ENCODE measurements at regions not wholly inside any gene's neighbourhood (a gene's known extent, or its start where the extent isn't known, plus 50 kb on each side); places are given as distances from the start of the nearest gene placed in this dataset.

DNA sequence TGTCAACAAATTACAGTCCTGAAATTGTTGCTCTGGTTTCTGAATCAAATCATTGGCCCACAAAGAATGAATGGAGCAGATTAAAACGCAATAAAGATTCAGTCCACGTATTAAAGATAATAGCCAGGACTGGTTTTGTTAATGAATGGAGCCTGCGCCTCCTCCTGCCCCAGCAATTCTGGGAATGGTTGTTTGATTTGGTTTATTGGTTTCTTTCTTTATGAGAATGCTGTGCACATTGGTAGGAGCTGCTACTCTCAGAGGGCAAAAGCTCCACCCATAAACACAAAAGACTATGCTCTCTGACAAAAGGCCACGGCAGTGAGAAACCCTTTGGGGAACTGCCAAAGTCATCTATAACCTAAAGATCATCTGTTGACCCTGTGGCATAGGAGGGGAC lies 261.1 kb downstream of the ABHD5 start:
- TF ChIP-seq, protein P1, sequence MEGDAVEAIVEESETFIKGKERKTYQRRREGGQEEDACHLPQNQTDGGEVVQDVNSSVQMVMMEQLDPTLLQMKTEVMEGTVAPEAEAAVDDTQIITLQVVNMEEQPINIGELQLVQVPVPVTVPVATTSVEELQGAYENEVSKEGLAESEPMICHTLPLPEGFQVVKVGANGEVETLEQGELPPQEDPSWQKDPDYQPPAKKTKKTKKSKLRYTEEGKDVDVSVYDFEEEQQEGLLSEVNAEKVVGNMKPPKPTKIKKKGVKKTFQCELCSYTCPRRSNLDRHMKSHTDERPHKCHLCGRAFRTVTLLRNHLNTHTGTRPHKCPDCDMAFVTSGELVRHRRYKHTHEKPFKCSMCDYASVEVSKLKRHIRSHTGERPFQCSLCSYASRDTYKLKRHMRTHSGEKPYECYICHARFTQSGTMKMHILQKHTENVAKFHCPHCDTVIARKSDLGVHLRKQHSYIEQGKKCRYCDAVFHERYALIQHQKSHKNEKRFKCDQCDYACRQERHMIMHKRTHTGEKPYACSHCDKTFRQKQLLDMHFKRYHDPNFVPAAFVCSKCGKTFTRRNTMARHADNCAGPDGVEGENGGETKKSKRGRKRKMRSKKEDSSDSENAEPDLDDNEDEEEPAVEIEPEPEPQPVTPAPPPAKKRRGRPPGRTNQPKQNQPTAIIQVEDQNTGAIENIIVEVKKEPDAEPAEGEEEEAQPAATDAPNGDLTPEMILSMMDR (IDR thresholded peaks at IDR 0.05; ENCODE audit: borderline replicate concordance, control extremely low read depth, extremely low read depth, insufficient read depth, missing control alignments) = no peak
- in situ Hi-C loops (cut with MboI; ENCODE audit: low sequenced_read_pairs, unreplicated experiment) = no loop called here
- DNase-seq (ENCODE audit: low spot score) = no peak

DNA sequence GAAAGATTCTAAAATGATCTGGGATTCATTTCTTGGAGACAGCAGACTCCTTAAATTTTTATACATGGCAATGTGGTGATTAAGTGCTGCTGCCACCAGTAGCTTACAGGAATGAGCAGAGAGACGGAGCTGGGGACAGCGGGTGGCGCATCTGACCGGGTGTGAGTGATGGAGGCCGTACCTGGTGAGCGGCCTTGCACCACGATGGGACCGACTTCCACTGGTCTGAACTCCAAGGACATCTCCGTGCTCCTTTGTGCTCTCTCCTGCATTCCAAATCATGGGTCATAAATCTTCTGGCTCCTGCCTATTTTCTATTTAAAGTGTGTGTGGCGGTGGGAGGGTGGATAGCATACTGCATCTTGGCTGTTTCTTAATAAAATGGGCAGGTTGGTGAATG lies 262.6 kb downstream of the ABHD5 start:
- in situ Hi-C loops (cut with MboI; ENCODE audit: low sequenced_read_pairs, unreplicated experiment) = no loop called here
- TF ChIP-seq, protein P1 (IDR thresholded peaks at IDR 0.05; ENCODE audit: borderline replicate concordance, control extremely low read depth, extremely low read depth, insufficient read depth, missing control alignments) = no peak
- no peak for DNase-seq (ENCODE audit: low spot score)

DNA sequence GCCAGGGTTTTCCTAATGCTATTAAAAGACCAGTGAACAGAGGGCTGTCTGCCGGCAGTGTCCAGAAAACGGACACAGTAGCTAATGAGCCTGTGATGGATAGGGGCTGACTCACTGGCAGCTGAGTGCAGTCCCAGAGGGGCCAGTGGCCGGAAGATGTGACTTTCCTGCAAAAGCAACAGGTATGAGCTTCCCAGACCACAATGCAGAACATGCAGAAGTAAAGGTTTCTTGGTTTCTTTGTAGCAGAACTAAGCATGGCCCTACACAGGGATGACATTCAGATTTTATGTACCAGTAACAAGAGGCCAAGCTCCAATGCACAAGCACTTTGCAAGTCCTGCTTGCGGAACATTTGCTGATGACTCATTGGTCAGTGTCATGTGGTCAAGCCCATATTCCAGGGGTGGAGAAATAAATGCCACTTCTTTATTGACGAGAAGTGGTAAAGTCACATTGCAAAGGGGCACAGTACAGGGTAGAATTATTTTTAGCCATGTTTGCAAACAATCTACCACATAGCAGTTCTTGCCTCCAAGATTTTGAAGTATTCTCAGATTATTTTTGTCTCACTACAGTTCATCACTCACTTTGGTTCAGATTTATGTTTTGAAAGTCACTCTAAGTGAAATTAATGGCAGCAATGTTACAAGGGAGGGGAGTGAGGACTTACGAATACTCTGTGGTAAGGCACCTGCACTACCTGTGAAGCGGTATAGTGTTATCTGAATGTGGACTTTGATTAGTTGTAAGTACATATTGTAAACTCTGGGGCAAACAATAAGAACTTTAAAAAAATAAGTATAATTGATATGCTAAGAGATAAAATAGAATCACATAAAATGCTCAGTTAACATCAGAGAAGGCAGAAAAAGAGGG lies 263.3 kb downstream of the ABHD5 start:
- in situ Hi-C loops (cut with MboI; ENCODE audit: low sequenced_read_pairs, unreplicated experiment) = no loop called here
- no peak for DNase-seq (ENCODE audit: low spot score)
- TF ChIP-seq, protein P1 (IDR thresholded peaks at IDR 0.05; ENCODE audit: borderline replicate concordance, control extremely low read depth, extremely low read depth, insufficient read depth, missing control alignments) = no peak

DNA sequence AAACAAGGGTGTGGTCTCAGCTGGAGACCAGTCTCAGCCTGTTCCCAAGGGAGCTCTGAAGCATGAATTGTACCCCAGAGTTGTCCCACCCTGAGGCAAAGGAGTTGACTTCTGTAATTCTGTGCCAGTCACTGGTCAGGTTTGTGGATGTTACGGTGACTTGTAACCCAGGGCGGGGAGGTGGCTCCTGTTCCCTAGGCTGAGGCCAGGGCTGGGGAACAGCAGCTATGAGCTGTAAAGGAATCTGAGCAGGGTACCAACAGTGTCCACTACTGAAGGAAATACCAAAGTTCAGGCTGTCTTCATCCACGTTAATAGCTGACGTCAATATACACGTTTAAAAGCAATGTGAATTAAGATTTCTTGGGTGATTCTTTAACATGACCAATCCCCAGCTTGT lies 266.2 kb downstream of the ABHD5 start:
- in situ Hi-C loops (cut with MboI; ENCODE audit: low sequenced_read_pairs, unreplicated experiment) = no loop called here
- TF ChIP-seq, protein P1 (IDR thresholded peaks at IDR 0.05; ENCODE audit: borderline replicate concordance, control extremely low read depth, extremely low read depth, insufficient read depth, missing control alignments) = no peak
- DNase-seq (ENCODE audit: low spot score) = no peak

DNA sequence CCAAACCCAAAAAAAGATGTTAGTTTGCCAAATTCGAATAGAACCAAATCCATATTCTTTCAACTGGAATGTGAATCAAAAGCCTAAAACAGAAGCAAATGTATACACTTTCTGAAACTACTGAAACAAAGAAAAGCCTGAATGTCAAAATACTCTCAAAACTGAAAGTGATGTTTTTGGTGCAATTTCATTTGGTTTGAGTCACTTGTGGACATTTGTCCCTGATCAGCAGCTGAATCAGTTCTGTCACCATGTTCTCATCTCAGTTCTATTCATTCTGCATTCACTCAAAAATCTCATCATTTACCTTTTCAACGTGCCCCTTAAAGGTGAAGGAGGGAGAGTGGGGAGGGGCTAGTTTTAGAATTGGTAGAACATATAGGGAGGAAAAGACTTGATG lies 266.8 kb downstream of the ABHD5 start:
- DNase-seq (ENCODE audit: low spot score) = peak; percentile 57
- TF ChIP-seq, protein P1 (IDR thresholded peaks at IDR 0.05; ENCODE audit: borderline replicate concordance, control extremely low read depth, extremely low read depth, insufficient read depth, missing control alignments) = no peak
- in situ Hi-C loops (cut with MboI; ENCODE audit: low sequenced_read_pairs, unreplicated experiment) = no loop called here

DNA sequence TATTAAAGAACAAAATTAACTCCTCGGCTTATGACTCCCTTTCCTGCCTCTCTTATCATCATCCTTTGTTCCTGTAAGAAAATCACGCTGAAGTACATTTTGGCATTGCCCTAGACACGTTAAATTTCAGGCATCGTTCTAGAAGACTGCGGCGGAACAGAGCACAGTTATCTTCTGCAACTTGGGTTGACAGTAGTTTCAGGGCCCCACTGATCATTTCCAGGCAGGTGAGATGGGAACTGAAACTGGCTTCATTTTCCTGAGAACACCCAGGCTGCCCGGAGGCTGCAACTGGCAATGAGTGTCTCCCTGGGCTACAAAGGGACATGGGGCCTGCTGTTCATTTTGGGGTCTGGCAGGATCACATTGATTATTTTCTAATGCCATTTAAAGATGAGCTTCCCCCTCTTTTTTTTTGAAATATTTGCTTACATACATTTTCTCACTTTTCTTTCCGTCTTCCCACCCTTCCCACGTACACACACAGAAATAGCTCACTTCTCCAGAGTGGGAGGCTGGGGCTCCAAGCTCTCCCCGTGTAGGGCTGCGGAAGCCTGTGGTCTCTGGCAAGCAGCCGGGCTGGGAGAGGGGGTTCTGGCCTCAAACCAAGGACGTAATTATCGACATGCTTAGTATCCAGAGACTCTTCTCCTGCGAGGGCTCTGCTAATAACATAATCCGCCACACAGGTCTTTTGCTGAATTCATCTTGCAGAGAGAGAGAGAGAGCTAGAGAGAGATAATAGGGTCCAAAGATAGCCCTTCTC lies 267.4 kb downstream of the ABHD5 start:
- TF ChIP-seq, protein P1 (IDR thresholded peaks at IDR 0.05; ENCODE audit: borderline replicate concordance, control extremely low read depth, extremely low read depth, insufficient read depth, missing control alignments) = no peak
- in situ Hi-C loops (cut with MboI; ENCODE audit: low sequenced_read_pairs, unreplicated experiment) = no loop called here
- DNase-seq (ENCODE audit: low spot score) = no peak
